ENCODE measurements at regions not wholly inside any gene's neighbourhood (a gene's known extent, or its start where the extent isn't known, plus 50 kb on each side); places are given as distances from the start of the nearest gene placed in this dataset.

DNA sequence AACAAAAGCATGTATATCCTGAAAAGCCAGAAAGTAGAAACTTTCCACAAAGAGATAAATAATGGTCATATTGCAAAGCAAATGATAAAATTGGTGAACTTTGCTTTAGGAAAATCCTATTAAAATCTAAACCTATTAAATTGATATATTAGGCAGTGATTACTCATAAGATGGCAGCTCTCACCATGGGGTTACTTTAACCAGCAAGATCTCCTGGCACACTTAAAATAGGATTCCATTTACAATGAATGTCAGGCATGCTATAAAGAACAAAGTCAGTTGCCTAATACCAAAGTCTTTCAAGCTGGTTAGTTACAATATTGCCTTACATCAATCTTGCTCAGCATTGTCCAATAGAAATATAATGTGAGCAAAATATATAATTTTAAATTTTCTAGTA is 816.2 kb downstream of the BCL11A start:
- TF ChIP-seq GATA3 (IDR thresholded peaks at IDR 0.05; ENCODE audit: low read depth, low read length) (no peak), GATA2 (IDR thresholded peaks at IDR 0.05; ENCODE audit: low read depth, low read length) (no peak)

DNA sequence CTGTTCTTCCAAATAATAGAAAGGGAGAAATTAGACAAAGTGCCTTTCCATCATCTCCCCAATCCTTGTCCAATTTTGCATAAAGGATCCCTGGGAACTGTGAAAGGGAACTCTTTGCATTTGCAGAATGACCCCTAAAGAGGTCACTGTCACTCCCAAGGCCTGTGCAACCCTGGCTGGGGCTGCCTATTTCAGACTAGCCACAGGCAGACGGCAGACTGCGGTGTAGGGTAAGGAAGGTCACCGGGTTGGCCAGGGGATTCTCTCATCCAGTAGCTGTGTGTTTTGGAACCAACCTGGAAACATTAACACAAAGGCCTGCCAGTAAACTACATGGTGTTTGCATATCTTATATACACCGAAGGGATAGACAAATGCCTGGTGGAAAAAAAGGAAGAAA is 818.7 kb downstream of the BCL11A start:
- no peak for TF ChIP-seq GATA3 (IDR thresholded peaks at IDR 0.05; ENCODE audit: low read depth, low read length)
- TF ChIP-seq GATA2 (IDR thresholded peaks at IDR 0.05; ENCODE audit: low read depth, low read length) = no peak

DNA sequence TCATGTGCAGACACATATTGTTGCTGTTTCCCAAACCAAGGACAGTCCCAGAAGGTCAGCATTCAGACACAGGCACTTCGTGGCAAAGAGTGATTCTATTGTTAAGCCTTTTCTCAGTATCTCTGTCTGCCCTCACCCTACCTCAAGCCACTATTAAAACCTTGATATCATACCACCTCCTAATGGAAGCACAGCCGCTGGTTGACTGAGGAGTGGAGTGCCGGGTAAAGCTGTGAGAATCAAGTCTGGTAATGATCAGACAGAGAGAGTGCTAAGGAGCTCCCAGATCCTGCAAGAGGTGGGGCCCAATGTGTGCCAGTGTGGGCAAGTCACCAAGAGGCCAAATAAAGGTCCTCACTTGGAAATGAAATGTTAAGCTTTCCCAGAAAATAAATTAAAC is 819.5 kb downstream of the BCL11A start:
- TF ChIP-seq GATA3 (IDR thresholded peaks at IDR 0.05; ENCODE audit: low read depth, low read length) = no peak
- no peak for TF ChIP-seq GATA2 (IDR thresholded peaks at IDR 0.05; ENCODE audit: low read depth, low read length)

DNA sequence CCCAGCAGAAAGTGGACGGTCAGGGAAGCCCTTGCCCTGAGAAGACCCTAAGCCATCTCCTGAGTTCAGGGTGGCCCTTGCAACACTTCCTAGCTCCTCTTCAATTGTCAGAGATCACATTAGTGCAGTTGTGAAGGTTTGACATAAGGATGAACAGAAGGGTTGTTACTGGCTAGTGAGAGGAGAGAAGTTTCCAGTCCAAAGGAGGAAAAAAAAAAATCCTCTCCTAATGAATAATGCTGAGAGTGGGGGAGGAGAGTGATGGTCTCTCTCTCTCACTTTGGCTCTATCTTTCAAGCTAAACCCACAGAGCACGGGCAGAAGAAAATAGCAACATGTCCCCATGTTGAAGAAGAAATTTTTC is 819.9 kb downstream of the BCL11A start:
- TF ChIP-seq GATA3 (IDR thresholded peaks at IDR 0.05; ENCODE audit: low read depth, low read length) = no peak
- TF ChIP-seq GATA2 (IDR thresholded peaks at IDR 0.05; ENCODE audit: low read depth, low read length) = no peak

DNA sequence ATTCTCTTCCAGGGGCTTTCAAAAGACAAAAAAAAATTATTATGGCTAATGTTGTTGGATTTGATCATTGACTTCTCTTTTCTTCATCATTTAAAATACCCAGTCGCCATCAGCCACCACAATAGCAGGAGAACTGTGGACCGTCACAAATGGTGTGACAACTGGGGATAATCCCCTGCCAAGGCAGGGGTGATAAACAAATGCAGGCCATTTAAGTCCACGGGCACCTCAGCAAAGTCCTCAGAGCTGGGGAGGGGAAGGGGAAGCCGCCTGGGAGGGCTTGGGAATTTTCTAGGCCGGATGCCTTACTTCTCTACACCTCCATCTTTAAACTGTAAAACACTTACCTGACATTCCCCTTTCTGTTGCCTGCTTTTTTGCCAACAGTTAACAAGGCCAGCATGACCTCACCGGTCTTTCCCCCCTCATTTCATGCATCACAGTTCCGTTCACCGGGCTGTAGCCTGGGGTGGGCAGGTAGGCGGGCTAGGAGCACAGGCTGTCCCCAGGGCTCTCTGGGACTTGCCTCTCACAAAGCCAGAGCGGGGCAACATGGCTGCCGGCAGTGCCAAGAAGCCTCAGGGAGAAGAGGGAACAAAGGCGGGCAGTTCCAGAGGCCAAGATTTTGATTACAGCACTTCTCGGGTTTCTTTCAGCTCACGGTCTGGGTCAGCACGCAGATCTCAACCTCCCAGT is 820.4 kb downstream of the BCL11A start:
- TF ChIP-seq GATA2 (IDR thresholded peaks at IDR 0.05; ENCODE audit: low read depth, low read length) (no peak), GATA3 (IDR thresholded peaks at IDR 0.05; ENCODE audit: low read depth, low read length) (no peak)

DNA sequence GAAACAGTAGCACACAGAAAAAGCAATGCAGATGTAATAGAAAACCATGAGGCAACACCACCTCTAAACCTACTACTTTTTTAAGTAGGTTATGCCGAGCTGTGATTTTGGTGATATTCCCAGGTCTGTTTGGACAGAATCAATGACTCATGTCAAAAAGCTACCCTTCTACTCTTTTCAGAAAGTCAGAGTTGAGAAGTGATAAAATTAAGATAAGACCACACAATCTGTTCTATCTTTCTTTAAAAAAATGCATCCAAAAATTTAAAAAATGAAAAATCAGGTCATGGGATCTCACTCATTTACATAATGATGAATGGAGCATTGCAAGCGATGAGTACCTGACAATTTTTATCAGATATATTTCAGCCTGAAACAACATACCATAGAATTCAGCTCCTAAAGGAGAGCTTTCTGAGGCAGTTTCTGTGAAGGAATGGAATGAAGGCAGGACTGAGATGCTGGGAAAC is 826.3 kb downstream of the BCL11A start:
- TF ChIP-seq GATA3 (IDR thresholded peaks at IDR 0.05; ENCODE audit: low read depth, low read length) = no peak
- TF ChIP-seq GATA2 (IDR thresholded peaks at IDR 0.05; ENCODE audit: low read depth, low read length) = no peak

DNA sequence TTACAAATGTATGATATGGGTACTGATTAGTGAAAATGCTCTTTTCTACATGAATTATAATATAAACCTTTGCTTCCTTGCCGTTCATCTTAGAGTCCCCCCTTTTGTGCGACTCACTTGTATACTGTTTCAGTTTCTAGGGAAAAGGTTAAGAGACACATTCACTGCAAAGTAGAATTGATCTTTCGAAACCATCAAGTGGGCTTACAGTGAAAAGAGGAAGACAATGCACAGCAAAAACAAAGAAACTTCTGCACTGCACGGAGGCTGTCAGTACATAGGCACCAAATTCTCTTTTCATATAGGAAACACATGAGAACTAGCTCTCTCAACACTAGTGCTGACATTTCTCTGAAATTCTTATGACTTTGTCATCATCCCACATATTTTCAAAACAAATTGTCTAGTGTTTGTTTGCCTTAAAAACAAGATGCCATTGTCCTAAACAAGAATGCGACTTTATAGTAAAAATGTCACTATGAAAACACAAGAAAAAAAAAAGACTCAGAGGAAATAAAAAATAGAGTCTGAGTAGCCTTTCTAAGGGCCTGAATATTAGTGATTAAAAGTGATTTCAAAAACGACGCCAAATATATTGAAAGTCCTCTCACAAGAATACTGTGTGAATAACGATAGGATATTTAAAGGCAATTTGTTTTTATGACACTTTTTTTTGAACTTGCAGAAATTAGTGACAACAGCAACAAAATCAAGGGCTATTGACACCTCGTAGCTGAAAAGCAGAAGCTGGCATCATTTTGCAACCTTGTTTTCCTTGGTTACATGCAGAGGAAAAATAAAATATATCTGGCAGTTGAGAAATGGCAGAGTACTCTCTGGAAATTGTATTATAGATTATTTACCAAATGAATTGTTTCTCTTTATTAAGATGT is 827.0 kb downstream of the BCL11A start:
- TF ChIP-seq GATA3 (IDR thresholded peaks at IDR 0.05; ENCODE audit: low read depth, low read length) = no peak

- no peak for TF ChIP-seq GATA3 (IDR thresholded peaks at IDR 0.05; ENCODE audit: low read depth, low read length)
- TF ChIP-seq GATA2 (IDR thresholded peaks at IDR 0.05; ENCODE audit: low read depth, low read length) = no peak
Measured at GRCh38 chr2:59724746-59725145, 828.7 kb downstream of the BCL11A start.

DNA sequence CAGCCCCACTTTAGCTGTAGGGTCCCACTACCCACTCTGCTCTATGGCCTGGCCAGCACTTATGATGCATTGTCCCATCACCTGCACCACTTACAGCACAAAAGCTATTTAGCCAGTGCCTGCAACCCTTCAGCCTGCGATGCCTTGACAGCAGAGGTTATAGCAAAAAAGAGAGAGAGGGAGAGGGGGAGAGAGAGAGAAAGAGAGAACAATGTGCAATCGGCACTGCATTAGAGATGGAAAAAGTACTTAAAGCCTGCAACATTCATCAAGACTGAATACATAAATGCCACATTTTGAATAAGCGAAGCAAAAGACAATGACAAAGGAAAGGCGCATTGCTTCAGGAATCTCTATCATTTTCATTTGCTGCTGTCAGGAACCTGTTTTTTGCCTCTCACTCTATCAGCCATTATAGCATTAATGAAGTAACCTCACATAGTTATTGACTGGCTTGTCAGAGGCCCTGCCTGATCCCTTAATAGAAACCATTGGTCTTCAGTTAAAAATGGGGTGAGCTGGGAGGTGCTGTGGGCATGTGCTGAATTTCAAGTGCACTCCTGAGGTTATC is 833.1 kb downstream of the BCL11A start:
- no peak for TF ChIP-seq GATA3 (IDR thresholded peaks at IDR 0.05; ENCODE audit: low read depth, low read length)
- TF ChIP-seq GATA2 (IDR thresholded peaks at IDR 0.05; ENCODE audit: low read depth, low read length) = no peak

DNA sequence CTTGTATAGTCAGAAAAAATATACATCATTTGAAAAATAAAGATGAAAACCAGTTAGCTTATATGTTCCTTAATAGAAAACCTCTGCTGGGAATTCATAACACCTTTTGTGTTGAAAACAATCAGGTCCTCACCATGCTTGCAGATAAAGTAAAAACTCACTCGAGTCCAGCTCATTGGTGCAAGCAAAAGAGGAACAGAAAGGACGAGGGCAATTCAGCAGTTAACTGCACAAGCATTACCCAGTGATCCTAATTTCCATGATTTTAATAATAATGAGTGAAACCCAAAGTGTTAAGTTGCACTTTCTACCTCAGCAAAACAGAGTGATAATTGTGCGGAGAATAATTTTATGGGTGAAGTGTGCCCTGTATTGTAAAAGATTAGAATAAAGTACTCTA is 839.9 kb downstream of the BCL11A start:
- TF ChIP-seq GATA3 (IDR thresholded peaks at IDR 0.05; ENCODE audit: low read depth, low read length) = no peak
- TF ChIP-seq GATA2 (IDR thresholded peaks at IDR 0.05; ENCODE audit: low read depth, low read length) = no peak

DNA sequence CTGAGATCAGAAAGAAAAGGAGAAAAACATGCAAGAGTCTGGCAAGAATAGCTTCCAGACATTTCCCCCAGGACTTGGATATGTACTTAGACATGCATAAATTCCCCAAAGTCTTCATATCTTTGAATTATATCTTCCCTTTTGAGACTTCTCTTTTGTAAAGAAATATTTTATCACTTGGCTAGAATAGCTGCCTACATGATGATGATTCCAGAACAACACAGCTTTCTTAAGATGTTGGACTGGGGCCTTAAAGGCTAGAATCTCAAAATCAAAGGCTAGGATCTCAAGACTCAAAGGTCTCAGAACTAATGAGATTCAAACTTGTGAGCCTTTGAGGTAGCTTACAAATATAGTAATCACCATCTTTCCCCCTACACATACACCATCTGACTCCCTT is 842.3 kb downstream of the BCL11A start:
- TF ChIP-seq GATA3 (IDR thresholded peaks at IDR 0.05; ENCODE audit: low read depth, low read length) (no peak), GATA2 (IDR thresholded peaks at IDR 0.05; ENCODE audit: low read depth, low read length) (no peak)

DNA sequence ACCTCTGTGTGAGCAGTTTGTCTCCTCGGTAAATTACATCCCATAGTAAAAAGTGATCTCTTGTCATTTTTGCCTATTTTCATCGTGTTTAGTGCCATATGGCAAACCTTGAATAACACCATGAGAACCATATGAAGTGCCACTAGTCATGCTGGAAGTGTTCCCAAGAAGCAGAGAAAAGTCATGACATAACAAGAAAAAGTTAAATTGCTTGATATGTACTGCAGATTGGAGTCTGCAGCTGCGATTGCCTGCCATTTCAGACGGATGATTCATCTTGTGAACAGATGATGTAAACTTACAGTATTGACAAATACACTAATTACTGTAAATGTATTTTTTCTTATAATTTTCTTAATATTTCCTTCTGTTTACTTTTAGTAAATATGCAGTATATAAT is 846.7 kb downstream of the BCL11A start:
- TF ChIP-seq GATA3 (IDR thresholded peaks at IDR 0.05; ENCODE audit: low read depth, low read length) (no peak), GATA2 (IDR thresholded peaks at IDR 0.05; ENCODE audit: low read depth, low read length) (no peak)

DNA sequence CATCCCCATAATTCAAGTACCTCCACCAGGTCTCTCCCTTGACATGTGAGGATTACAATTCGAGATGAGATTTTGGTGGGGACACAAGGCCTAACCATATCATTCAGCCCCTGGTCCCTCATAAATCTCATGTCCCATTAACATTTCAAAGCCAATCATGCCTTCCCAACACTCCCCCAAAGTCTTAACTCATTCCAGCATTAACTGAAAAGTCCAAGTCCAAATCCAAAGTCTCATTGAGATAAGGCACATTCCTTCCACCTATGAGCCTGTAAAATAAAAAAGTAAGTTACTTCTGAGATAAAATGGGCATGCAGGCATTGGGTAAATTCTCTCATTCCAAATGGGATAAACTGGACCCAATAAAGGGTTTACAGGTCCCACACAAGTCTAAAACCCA is 849.7 kb downstream of the BCL11A start:
- TF ChIP-seq GATA3 (IDR thresholded peaks at IDR 0.05; ENCODE audit: low read depth, low read length) = no peak
- no peak for TF ChIP-seq GATA2 (IDR thresholded peaks at IDR 0.05; ENCODE audit: low read depth, low read length)

DNA sequence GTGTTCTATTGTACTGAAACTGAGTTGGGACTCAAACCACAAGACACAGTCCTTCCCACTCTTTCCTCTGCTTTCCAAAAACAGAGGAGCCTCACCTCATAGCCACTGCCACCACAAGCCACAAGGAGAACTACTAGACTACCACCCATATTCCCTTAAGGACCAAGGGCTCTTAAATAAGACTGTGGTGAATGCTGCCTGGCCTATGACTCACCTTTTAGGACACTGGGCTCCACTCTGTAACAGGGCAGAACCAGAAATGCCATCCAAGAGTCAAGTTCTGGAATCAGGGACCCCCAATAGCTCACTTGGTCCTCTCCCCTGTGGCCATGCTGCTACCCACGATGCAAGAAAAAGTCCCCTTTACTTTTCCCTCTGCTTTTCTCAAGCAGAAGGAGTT is 851.4 kb downstream of the BCL11A start:
- no peak for TF ChIP-seq GATA3 (IDR thresholded peaks at IDR 0.05; ENCODE audit: low read depth, low read length)
- TF ChIP-seq GATA2 (IDR thresholded peaks at IDR 0.05; ENCODE audit: low read depth, low read length) = no peak
